GM19043 (cell line): ENCODE measurements at regions not wholly inside any gene's neighbourhood (a gene's known extent, or its start where the extent isn't known, plus 50 kb on each side); places are given as distances from the start of the nearest gene placed in this dataset.

ENCODE experiments used
- ATAC-seq: cut with Tn5 transposase; IDR thresholded peaks from one replicate; pipeline ENCODE4 v1.9.1; 2021; ENCODE audit warnings: low read depth; ENCODE audit not compliant: unreplicated experiment

- no peak for ATAC-seq
Observed at GRCh38 chr2:84292545-84292944, 166.5 kb downstream of the SUCLG1 start.

- no peak for ATAC-seq
Observed at GRCh38 chr2:84290537-84290936, 168.5 kb downstream of the SUCLG1 start.

GRCh38 chr2:84288293-84288692 lies 170.8 kb downstream of the SUCLG1 start:
- no peak for ATAC-seq

- ATAC-seq: no peak
Observed at GRCh38 chr2:84286878-84287277, 172.2 kb downstream of the SUCLG1 start.

GRCh38 chr2:84285056-84285747 lies 173.9 kb downstream of the SUCLG1 start:
- no peak for ATAC-seq

GRCh38 chr2:84283506-84283905 lies 175.6 kb downstream of the SUCLG1 start:
- ATAC-seq: no peak

GRCh38 chr2:84281510-84281909 lies 177.6 kb downstream of the SUCLG1 start:
- ATAC-seq: no peak

GRCh38 chr2:84280873-84281272 lies 178.2 kb downstream of the SUCLG1 start:
- no peak for ATAC-seq

GRCh38 chr2:84278386-84278785 lies 180.7 kb downstream of the SUCLG1 start:
- no peak for ATAC-seq

- ATAC-seq: no peak
Observed at GRCh38 chr2:84276590-84277255, 182.4 kb downstream of the SUCLG1 start.

- ATAC-seq: no peak
Observed at GRCh38 chr2:84273406-84273805, 185.7 kb downstream of the SUCLG1 start.

- no peak for ATAC-seq
Observed at GRCh38 chr2:84271977-84272376, 187.1 kb downstream of the SUCLG1 start.

GRCh38 chr2:84257831-84258230 lies 201.2 kb downstream of the SUCLG1 start:
- no peak for ATAC-seq

- no peak for ATAC-seq
Observed at GRCh38 chr2:84251651-84252302, 207.3 kb downstream of the SUCLG1 start.

GRCh38 chr2:84249140-84249539 lies 209.9 kb downstream of the SUCLG1 start:
- no peak for ATAC-seq

GRCh38 chr2:84247532-84247931 lies 211.5 kb downstream of the SUCLG1 start:
- ATAC-seq: no peak

- no peak for ATAC-seq
Observed at GRCh38 chr2:84243788-84244733, 215.0 kb downstream of the SUCLG1 start.

GRCh38 chr2:84238907-84239306 lies 220.2 kb downstream of the SUCLG1 start:
- ATAC-seq: no peak

GRCh38 chr2:84236288-84236687 lies 222.8 kb downstream of the SUCLG1 start:
- no peak for ATAC-seq

- ATAC-seq: no peak
Observed at GRCh38 chr2:84234103-84234502, 225.0 kb downstream of the SUCLG1 start.

- no peak for ATAC-seq
Observed at GRCh38 chr2:84231478-84231877, 227.6 kb downstream of the SUCLG1 start.
